HG03097 (cell line): ENCODE measurements at regions not wholly inside any gene's neighbourhood (a gene's known extent, or its start where the extent isn't known, plus 50 kb on each side); places are given as distances from the start of the nearest gene placed in this dataset.
"Not testable (repeated sequence)": the region's sequence is repeated elsewhere in the genome, so short reads cannot be mapped to it uniquely, and the experiment has no call there.

Source experiments
- ATAC-seq: cut with Tn5 transposase; IDR thresholded peaks from one replicate; pipeline ENCODE4 v1.9.1; 2021; ENCODE audit not compliant: unreplicated experiment, low FRiP score

- no peak for ATAC-seq
Measured at GRCh38 chr2:217006217-217006616, 146.4 kb upstream of the TNP1 start.

- no peak for ATAC-seq
Measured at GRCh38 chr2:217004656-217005055, 144.8 kb upstream of the TNP1 start.

GRCh38 chr2:217001740-217002139 is 141.9 kb upstream of the TNP1 start:
- ATAC-seq = no peak

GRCh38 chr2:217000406-217000805 is 140.5 kb upstream of the TNP1 start:
- ATAC-seq = no peak

- no peak for ATAC-seq
Measured at GRCh38 chr2:216996279-216996845, 136.5 kb upstream of the TNP1 start.

- ATAC-seq = no peak
Measured at GRCh38 chr2:216994353-216994854, 134.5 kb upstream of the TNP1 start.

- ATAC-seq = no peak
Measured at GRCh38 chr2:216992056-216992675, 132.3 kb upstream of the TNP1 start.

GRCh38 chr2:216991563-216991962 is 131.7 kb upstream of the TNP1 start:
- ATAC-seq = no peak

- no peak for ATAC-seq
Measured at GRCh38 chr2:216989340-216990129, 129.7 kb upstream of the TNP1 start.

GRCh38 chr2:216987252-216987821 is 127.5 kb upstream of the TNP1 start:
- no peak for ATAC-seq

GRCh38 chr2:216985658-216986141 is 125.8 kb upstream of the TNP1 start:
- no peak for ATAC-seq

- ATAC-seq = no peak
Measured at GRCh38 chr2:216984937-216985336, 125.1 kb upstream of the TNP1 start.

GRCh38 chr2:216981951-216982350 is 122.1 kb upstream of the TNP1 start:
- not testable (repeated sequence) for ATAC-seq

GRCh38 chr2:216980510-216980909 is 120.6 kb upstream of the TNP1 start:
- ATAC-seq = not testable (repeated sequence)

GRCh38 chr2:216974321-216975302 is 114.7 kb upstream of the TNP1 start:
- no peak for ATAC-seq

GRCh38 chr2:216971593-216971992 is 111.7 kb upstream of the TNP1 start:
- no peak for ATAC-seq

GRCh38 chr2:216970359-216970915 is 110.6 kb upstream of the TNP1 start:
- no peak for ATAC-seq

GRCh38 chr2:216967889-216968288 is 108.0 kb upstream of the TNP1 start:
- no peak for ATAC-seq

GRCh38 chr2:216960671-216961268 is 100.9 kb upstream of the TNP1 start:
- no peak for ATAC-seq
